NCI-H2107 (cell line): ENCODE measurements at regions not wholly inside any gene's neighbourhood (a gene's known extent, or its start where the extent isn't known, plus 50 kb on each side); places are given as distances from the start of the nearest gene placed in this dataset.
"Not testable (repeated sequence)": the region's sequence is repeated elsewhere in the genome, so short reads cannot be mapped to it uniquely, and the experiment has no call there.

Experiments used
- DNase-seq: peaks from one replicate; lab custom pipeline; 2025; lab: John Stamatoyannopoulos, UW

- no peak for DNase-seq
Observed at GRCh38 chr9:78438211-78438610, 141.3 kb downstream of the PSAT1 start.

GRCh38 chr9:78438780-78439179, 141.9 kb downstream of the PSAT1 start:
- no peak for DNase-seq

- peak; percentile 60 for DNase-seq
Observed at GRCh38 chr9:78439190-78439865, 142.4 kb downstream of the PSAT1 start.

GRCh38 chr9:78439866-78440830, 143.2 kb downstream of the PSAT1 start:
- no peak for DNase-seq

GRCh38 chr9:78441396-78441795, 144.5 kb downstream of the PSAT1 start:
- no peak for DNase-seq

GRCh38 chr9:78441822-78442431, 145.0 kb downstream of the PSAT1 start:
- no peak for DNase-seq

- DNase-seq: not testable (repeated sequence)
Observed at GRCh38 chr9:78442577-78442976, 145.7 kb downstream of the PSAT1 start.

GRCh38 chr9:78443946-78444345, 147.0 kb downstream of the PSAT1 start:
- no peak for DNase-seq

GRCh38 chr9:78448960-78449673, 152.2 kb downstream of the PSAT1 start:
- no peak for DNase-seq

- no peak for DNase-seq
Observed at GRCh38 chr9:78453450-78453849, 156.5 kb downstream of the PSAT1 start.

GRCh38 chr9:78462611-78463010, 165.7 kb downstream of the PSAT1 start:
- DNase-seq: no peak

GRCh38 chr9:78463750-78464149, 166.8 kb downstream of the PSAT1 start:
- no peak for DNase-seq

- no peak for DNase-seq
Observed at GRCh38 chr9:78468231-78468630, 171.3 kb downstream of the PSAT1 start.

GRCh38 chr9:78468974-78469576, 172.2 kb downstream of the PSAT1 start:
- no peak for DNase-seq

GRCh38 chr9:78470216-78470615, 173.3 kb downstream of the PSAT1 start:
- no peak for DNase-seq

GRCh38 chr9:78470741-78471140, 173.8 kb downstream of the PSAT1 start:
- no peak for DNase-seq

- DNase-seq: no peak
Observed at GRCh38 chr9:78472111-78472510, 175.2 kb downstream of the PSAT1 start.

GRCh38 chr9:78479441-78479840, 182.5 kb downstream of the PSAT1 start:
- DNase-seq: no peak

- no peak for DNase-seq
Observed at GRCh38 chr9:78486661-78487060, 189.7 kb downstream of the PSAT1 start.

GRCh38 chr9:78490231-78490630, 193.3 kb downstream of the PSAT1 start:
- DNase-seq: no peak

- DNase-seq: no peak
Observed at GRCh38 chr9:78491402-78491801, 194.5 kb downstream of the PSAT1 start.
